GM20000 (cell line): ENCODE measurements at regions not wholly inside any gene's neighbourhood (a gene's known extent, or its start where the extent isn't known, plus 50 kb on each side); places are given as distances from the start of the nearest gene placed in this dataset.

Experiments
- DNase-seq: peaks from one replicate; pipeline ENCODE4 v3.0.0; 2012; ENCODE audit warnings: low spot score
- CTCF ChIP-seq: IDR thresholded peaks from 2 replicates; pipeline ENCODE4 v1.5.1; 2012; ENCODE audit warnings: mild to moderate bottlenecking, control low read depth; ENCODE audit errors: extremely low read depth, missing control alignments

- TF ChIP-seq CTCF: no peak
- DNase-seq: no peak
These were observed 315.3 kb downstream of the OTUD1 start for GRCh38 chr10:23754179-23754578.

GRCh38 chr10:23754941-23755340 is 316.1 kb downstream of the OTUD1 start:
- TF ChIP-seq CTCF: no peak

GRCh38 chr10:23755556-23755955 is 316.7 kb downstream of the OTUD1 start:
- DNase-seq: no peak
- no peak for TF ChIP-seq CTCF

More at GRCh38 chr10:23754941-23755340, 316.1 kb downstream of the OTUD1 start:
- DNase-seq: no peak

GRCh38 chr10:23768281-23768680 is 329.4 kb downstream of the OTUD1 start:
- TF ChIP-seq CTCF: no peak
- no peak for DNase-seq

- no peak for DNase-seq
- no peak for TF ChIP-seq CTCF
These were observed 338.3 kb downstream of the OTUD1 start for GRCh38 chr10:23777153-23777552.

GRCh38 chr10:23779301-23779700 is 340.4 kb downstream of the OTUD1 start:
- no peak for DNase-seq
- no peak for TF ChIP-seq CTCF

GRCh38 chr10:23780331-23780730 is 341.5 kb downstream of the OTUD1 start:
- no peak for TF ChIP-seq CTCF
- no peak for DNase-seq
